ENCODE measurements at regions not wholly inside any gene's neighbourhood (a gene's known extent, or its start where the extent isn't known, plus 50 kb on each side); places are given as distances from the start of the nearest gene placed in this dataset.

GRCh38 chr9:87128844-87129493 is 181.7 kb upstream of the GAS1 start:
- TF ChIP-seq CTCF (IDR thresholded peaks at IDR 0.05; ENCODE audit: low read depth, low read length): no peak
- POLR2A ChIA-PET: no interaction called here
- Histone ChIP-seq H3K27me3 (ENCODE audit: control insufficient read depth, insufficient read depth, low read length) (no peaks in the 10 kb centered on the region), H3K27ac (ENCODE audit: low read depth, low read length) (no peak overlapping the region), H3K4me3 (ENCODE audit: low read depth, low read length) (no peak overlapping the region), H3K9me3 (ENCODE audit: control insufficient read depth, insufficient read depth, low read length) (no peaks in the 10 kb centered on the region)
- no peak for DNase-seq (ENCODE audit: low read depth, low spot score)
- CTCF ChIA-PET: no interaction called here

- Histone ChIP-seq H3K9me3 (ENCODE audit: control insufficient read depth, insufficient read depth, low read length) (no peaks in the 10 kb centered on the region), H3K27ac (ENCODE audit: low read depth, low read length) (no peak overlapping the region), H3K27me3 (ENCODE audit: control insufficient read depth, insufficient read depth, low read length) (peaks cover 3% of the 10 kb centered on the region), H3K4me3 (ENCODE audit: low read depth, low read length) (no peak overlapping the region)
- CTCF ChIA-PET: no interaction called here
- DNase-seq (ENCODE audit: low read depth, low spot score): no peak
- TF ChIP-seq CTCF (IDR thresholded peaks at IDR 0.05; ENCODE audit: low read depth, low read length): no peak
- POLR2A ChIA-PET: no interaction called here
These were observed 187.8 kb upstream of the GAS1 start for GRCh38 chr9:87135074-87135473.

- Histone ChIP-seq H3K27ac (ENCODE audit: low read depth, low read length) (no peak overlapping the region), H3K9me3 (ENCODE audit: control insufficient read depth, insufficient read depth, low read length) (no peaks in the 10 kb centered on the region), H3K4me3 (ENCODE audit: low read depth, low read length) (no peak overlapping the region), H3K27me3 (ENCODE audit: control insufficient read depth, insufficient read depth, low read length) (peaks cover 3% of the 10 kb centered on the region)
- no peak for DNase-seq (ENCODE audit: low read depth, low spot score)
- no peak for TF ChIP-seq CTCF (IDR thresholded peaks at IDR 0.05; ENCODE audit: low read depth, low read length)
- ChIA-PET CTCF (no interaction called here), POLR2A (no interaction called here)
These were observed 190.4 kb upstream of the GAS1 start for GRCh38 chr9:87137718-87138117.

GRCh38 chr9:87138128-87139040 is 191.1 kb upstream of the GAS1 start:
- H3K27me3 ChIP-seq (ENCODE audit: control insufficient read depth, insufficient read depth, low read length): peaks cover 3% of the 10 kb centered on the region
- DNase-seq (ENCODE audit: low read depth, low spot score): no peak
- ChIA-PET CTCF (no interaction called here), POLR2A (no interaction called here)
- TF ChIP-seq CTCF (IDR thresholded peaks at IDR 0.05; ENCODE audit: low read depth, low read length): no peak
- H3K9me3 ChIP-seq (ENCODE audit: control insufficient read depth, insufficient read depth, low read length): no peaks in the 10 kb centered on the region
- H3K27ac ChIP-seq (ENCODE audit: low read depth, low read length): no peak overlapping the region
- no peak overlapping the region for H3K4me3 ChIP-seq (ENCODE audit: low read depth, low read length)

GRCh38 chr9:87139099-87139730 is 191.9 kb upstream of the GAS1 start:
- H3K27ac ChIP-seq (ENCODE audit: low read depth, low read length): no peak overlapping the region
- no peak for TF ChIP-seq CTCF (IDR thresholded peaks at IDR 0.05; ENCODE audit: low read depth, low read length)
- peaks cover 3% of the 10 kb centered on the region for H3K27me3 ChIP-seq (ENCODE audit: control insufficient read depth, insufficient read depth, low read length)
- no peak overlapping the region for H3K4me3 ChIP-seq (ENCODE audit: low read depth, low read length)
- ChIA-PET CTCF (no interaction called here), POLR2A (no interaction called here)
- H3K9me3 ChIP-seq (ENCODE audit: control insufficient read depth, insufficient read depth, low read length): no peaks in the 10 kb centered on the region
- no peak for DNase-seq (ENCODE audit: low read depth, low spot score)
